ENCODE measurements at regions not wholly inside any gene's neighbourhood (a gene's known extent, or its start where the extent isn't known, plus 50 kb on each side); places are given as distances from the start of the nearest gene placed in this dataset.

- no peaks in the 10 kb centered on the region for H3K27me3 Mint-ChIP-seq (ENCODE audit: low read depth)
- POLR2A ChIA-PET: no interaction called here
- no peaks in the 10 kb centered on the region for H3K4me1 Mint-ChIP-seq
- peaks cover 3% of the 10 kb centered on the region for H3K9me3 Mint-ChIP-seq
- TF ChIP-seq ESRRA (CRISPR knock-in tag; IDR thresholded peaks at IDR 0.05; ENCODE audit: borderline replicate concordance): no peak
- TF ChIP-seq ZBTB43 (CRISPR knock-in tag; IDR thresholded peaks at IDR 0.05): no peak
- TF ChIP-seq TCF7 (CRISPR knock-in tag; IDR thresholded peaks at IDR 0.05; ENCODE audit: low read depth): no peak
- TF ChIP-seq ATF6 (CRISPR knock-in tag; IDR thresholded peaks at IDR 0.05): no peak
- TF ChIP-seq FOXP1 (CRISPR knock-in tag; IDR thresholded peaks at IDR 0.05; ENCODE audit: borderline replicate concordance): no peak
- TF ChIP-seq CREB1 (CRISPR knock-in tag; IDR thresholded peaks at IDR 0.05): no peak
- TF ChIP-seq, protein P1, sequence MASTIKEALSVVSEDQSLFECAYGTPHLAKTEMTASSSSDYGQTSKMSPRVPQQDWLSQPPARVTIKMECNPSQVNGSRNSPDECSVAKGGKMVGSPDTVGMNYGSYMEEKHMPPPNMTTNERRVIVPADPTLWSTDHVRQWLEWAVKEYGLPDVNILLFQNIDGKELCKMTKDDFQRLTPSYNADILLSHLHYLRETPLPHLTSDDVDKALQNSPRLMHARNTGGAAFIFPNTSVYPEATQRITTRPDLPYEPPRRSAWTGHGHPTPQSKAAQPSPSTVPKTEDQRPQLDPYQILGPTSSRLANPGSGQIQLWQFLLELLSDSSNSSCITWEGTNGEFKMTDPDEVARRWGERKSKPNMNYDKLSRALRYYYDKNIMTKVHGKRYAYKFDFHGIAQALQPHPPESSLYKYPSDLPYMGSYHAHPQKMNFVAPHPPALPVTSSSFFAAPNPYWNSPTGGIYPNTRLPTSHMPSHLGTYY (CRISPR knock-in tag; IDR thresholded peaks at IDR 0.05): no peak
- TF ChIP-seq, protein P2, sequence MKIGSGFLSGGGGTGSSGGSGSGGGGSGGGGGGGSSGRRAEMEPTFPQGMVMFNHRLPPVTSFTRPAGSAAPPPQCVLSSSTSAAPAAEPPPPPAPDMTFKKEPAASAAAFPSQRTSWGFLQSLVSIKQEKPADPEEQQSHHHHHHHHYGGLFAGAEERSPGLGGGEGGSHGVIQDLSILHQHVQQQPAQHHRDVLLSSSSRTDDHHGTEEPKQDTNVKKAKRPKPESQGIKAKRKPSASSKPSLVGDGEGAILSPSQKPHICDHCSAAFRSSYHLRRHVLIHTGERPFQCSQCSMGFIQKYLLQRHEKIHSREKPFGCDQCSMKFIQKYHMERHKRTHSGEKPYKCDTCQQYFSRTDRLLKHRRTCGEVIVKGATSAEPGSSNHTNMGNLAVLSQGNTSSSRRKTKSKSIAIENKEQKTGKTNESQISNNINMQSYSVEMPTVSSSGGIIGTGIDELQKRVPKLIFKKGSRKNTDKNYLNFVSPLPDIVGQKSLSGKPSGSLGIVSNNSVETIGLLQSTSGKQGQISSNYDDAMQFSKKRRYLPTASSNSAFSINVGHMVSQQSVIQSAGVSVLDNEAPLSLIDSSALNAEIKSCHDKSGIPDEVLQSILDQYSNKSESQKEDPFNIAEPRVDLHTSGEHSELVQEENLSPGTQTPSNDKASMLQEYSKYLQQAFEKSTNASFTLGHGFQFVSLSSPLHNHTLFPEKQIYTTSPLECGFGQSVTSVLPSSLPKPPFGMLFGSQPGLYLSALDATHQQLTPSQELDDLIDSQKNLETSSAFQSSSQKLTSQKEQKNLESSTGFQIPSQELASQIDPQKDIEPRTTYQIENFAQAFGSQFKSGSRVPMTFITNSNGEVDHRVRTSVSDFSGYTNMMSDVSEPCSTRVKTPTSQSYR (CRISPR knock-in tag; IDR thresholded peaks at IDR 0.05): no peak
- TF ChIP-seq ZNF425 (CRISPR knock-in tag; conservative IDR thresholded peaks at IDR 0.05): no peak
- TF ChIP-seq JUN (CRISPR knock-in tag; IDR thresholded peaks at IDR 0.05): no peak
- TF ChIP-seq ZNF423 (CRISPR knock-in tag; IDR thresholded peaks at IDR 0.05): no peak
- TF ChIP-seq HMGA2 (CRISPR knock-in tag; IDR thresholded peaks at IDR 0.05): no peak
- TF ChIP-seq ZNF232 (CRISPR knock-in tag; IDR thresholded peaks at IDR 0.05): no peak
- no peak for TF ChIP-seq E2F5 (CRISPR knock-in tag; IDR thresholded peaks at IDR 0.05)
- H3K4me3 Mint-ChIP-seq: no peak overlapping the region
- DNase-seq (ENCODE audit: low spot score) (no peak), ATAC-seq (no peak)
- no peak overlapping the region for H3K27ac Mint-ChIP-seq
- CTCF ChIA-PET: no interaction called here
- no peaks in the 10 kb centered on the region for H3K36me3 Mint-ChIP-seq
Observed at GRCh38 chr3:153110041-153110440, 52.0 kb upstream of the RAP2B start.

DNA sequence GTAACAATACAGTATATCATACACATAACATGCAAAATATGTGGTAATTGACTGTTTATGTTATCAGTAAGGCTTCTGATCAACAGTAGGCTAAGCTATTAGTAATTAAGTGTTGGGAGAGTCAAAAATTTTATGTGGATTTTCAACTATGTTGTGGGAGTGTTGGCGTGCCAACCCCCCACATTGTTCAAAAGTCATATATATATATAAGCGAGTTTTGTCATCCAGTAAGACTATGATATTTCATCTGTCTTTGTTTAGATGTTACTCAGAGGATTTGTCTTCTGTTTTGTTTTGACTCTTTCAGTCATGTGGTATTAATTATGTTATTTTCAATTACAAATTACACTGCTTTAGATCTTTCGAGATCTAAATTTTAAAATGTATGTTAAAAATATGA, 51.0 kb upstream of the RAP2B start:
- no peak overlapping the region for H3K27ac Mint-ChIP-seq
- TF ChIP-seq SMAD4 (CRISPR knock-in tag; IDR thresholded peaks at IDR 0.05): no peak
- no peak for TF ChIP-seq RELA (CRISPR knock-in tag; IDR thresholded peaks at IDR 0.05; ENCODE audit: borderline replicate concordance)
- no peak for TF ChIP-seq RORB (CRISPR knock-in tag; IDR thresholded peaks at IDR 0.05)
- TF ChIP-seq, protein P3, sequence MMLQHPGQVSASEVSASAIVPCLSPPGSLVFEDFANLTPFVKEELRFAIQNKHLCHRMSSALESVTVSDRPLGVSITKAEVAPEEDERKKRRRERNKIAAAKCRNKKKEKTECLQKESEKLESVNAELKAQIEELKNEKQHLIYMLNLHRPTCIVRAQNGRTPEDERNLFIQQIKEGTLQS (CRISPR knock-in tag; conservative IDR thresholded peaks at IDR 0.05): no peak
- TF ChIP-seq ZNF416 (CRISPR knock-in tag; IDR thresholded peaks at IDR 0.05): no peak
- no peak for TF ChIP-seq NFATC4 (CRISPR knock-in tag; IDR thresholded peaks at IDR 0.05)
- no peak for TF ChIP-seq ZNF317 (CRISPR knock-in tag; IDR thresholded peaks at IDR 0.05; ENCODE audit: borderline replicate concordance, low read depth)
- TF ChIP-seq, protein P4, sequence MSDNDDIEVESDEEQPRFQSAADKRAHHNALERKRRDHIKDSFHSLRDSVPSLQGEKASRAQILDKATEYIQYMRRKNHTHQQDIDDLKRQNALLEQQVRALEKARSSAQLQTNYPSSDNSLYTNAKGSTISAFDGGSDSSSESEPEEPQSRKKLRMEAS (CRISPR knock-in tag; IDR thresholded peaks at IDR 0.05): no peak
- TF ChIP-seq, protein P5, sequence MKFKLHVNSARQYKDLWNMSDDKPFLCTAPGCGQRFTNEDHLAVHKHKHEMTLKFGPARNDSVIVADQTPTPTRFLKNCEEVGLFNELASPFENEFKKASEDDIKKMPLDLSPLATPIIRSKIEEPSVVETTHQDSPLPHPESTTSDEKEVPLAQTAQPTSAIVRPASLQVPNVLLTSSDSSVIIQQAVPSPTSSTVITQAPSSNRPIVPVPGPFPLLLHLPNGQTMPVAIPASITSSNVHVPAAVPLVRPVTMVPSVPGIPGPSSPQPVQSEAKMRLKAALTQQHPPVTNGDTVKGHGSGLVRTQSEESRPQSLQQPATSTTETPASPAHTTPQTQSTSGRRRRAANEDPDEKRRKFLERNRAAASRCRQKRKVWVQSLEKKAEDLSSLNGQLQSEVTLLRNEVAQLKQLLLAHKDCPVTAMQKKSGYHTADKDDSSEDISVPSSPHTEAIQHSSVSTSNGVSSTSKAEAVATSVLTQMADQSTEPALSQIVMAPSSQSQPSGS (CRISPR knock-in tag; IDR thresholded peaks at IDR 0.05; ENCODE audit: borderline replicate concordance, low read depth): no peak
- no peak for TF ChIP-seq EMX1 (CRISPR knock-in tag; IDR thresholded peaks at IDR 0.05)
- TF ChIP-seq TEAD1 (CRISPR knock-in tag; IDR thresholded peaks at IDR 0.05): no peak
- ATAC-seq (no peak), DNase-seq (ENCODE audit: low spot score) (no peak)
- CTCF ChIA-PET: no interaction called here
- H3K27me3 Mint-ChIP-seq (ENCODE audit: low read depth): no peaks in the 10 kb centered on the region
- H3K36me3 Mint-ChIP-seq: no peaks in the 10 kb centered on the region
- POLR2A ChIA-PET: no interaction called here
- no peaks in the 10 kb centered on the region for H3K4me1 Mint-ChIP-seq
- no peak overlapping the region for H3K4me3 Mint-ChIP-seq
- H3K9me3 Mint-ChIP-seq: peaks cover 3% of the 10 kb centered on the region

All from WTC11 (cell line).